Type B pancreatic cell (in vitro differentiated cells): ENCODE measurements at regions not wholly inside any gene's neighbourhood (a gene's known extent, or its start where the extent isn't known, plus 50 kb on each side); places are given as distances from the start of the nearest gene placed in this dataset.

Experiments used
- DNase-seq: peaks from one replicate; pipeline ENCODE4 v3.0.0; 2021; ENCODE audit warnings: mixed read lengths; ENCODE audit not compliant: unreplicated experiment; ENCODE audit errors: extremely low spot score
- H3K27ac Mint-ChIP-seq: 2 replicates; pipeline ENCODE4 v1.8.0; 2021; ENCODE audit warnings: mild to moderate bottlenecking, mixed read lengths
- H3K27me3 Mint-ChIP-seq: 2 replicates; pipeline ENCODE4 v1.8.0; 2021; ENCODE audit warnings: mixed read lengths
- H3K36me3 Mint-ChIP-seq: 2 replicates; pipeline ENCODE4 v1.8.0; 2021; ENCODE audit warnings: mixed read lengths
- H3K4me1 Mint-ChIP-seq: one replicate; pipeline ENCODE4 v1.8.0; 2021; ENCODE audit warnings: mixed read lengths; ENCODE audit not compliant: unreplicated experiment
- H3K4me3 Mint-ChIP-seq: 2 replicates; pipeline ENCODE4 v1.8.0; 2021; ENCODE audit warnings: mild to moderate bottlenecking, mixed read lengths
- H3K9me3 Mint-ChIP-seq: 2 replicates; pipeline ENCODE4 v1.8.0; 2021; ENCODE audit warnings: mixed read lengths
- TF ChIP-seq, protein P1 (sequence below): fragments of 200-600 bp; sonication (generic); conservative IDR thresholded peaks from 2 replicates; pipeline ENCODE4 v1.5.0; 2021; ENCODE audit warnings: antibody characterized with exemption, mild to moderate bottlenecking

DNA sequence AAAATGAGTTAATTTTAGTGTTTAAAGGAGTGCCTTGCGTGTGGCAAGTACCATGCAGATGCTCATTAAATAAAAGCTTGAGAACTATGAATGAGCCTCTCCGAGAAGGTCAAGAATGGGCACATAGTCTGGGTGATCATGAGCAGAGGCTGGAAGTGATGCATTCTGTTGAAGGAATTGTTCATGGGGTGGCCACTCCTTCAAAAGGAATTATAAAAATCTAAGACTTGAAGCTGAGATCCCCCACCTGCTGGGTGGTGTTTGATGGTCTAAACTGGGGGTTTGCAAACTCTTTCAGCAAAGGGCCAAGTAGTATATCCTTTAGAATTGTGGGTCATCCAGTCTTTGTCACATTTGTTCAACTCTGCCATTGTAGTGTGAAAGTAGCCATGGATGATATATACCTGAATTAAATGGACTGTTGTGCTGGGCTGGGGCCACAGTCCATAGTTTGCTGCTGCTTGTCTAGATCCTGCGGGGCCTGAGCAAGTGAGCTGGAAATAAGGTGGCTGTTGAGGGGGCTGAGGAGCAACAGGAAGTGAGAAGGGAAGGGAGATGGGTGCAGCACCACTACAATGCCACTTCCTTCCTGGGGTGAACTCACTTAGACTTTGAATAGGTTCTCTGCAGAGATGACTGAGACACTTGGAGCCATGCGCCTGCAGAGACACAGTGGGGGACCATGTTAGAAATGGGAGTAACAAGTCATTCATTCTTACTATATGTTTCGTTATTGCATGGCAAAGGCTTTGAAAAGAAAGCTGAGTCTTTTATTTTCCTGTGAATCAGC is 179.0 kb downstream of the SNX19 start:
- Mint-ChIP-seq H3K4me3 (no peak overlapping the region), H3K27ac (no peak overlapping the region), H3K36me3 (no peaks in the 10 kb centered on the region), H3K4me1 (peaks cover 17% of the 10 kb centered on the region), H3K27me3 (no peaks in the 10 kb centered on the region), H3K9me3 (peaks cover 9% of the 10 kb centered on the region)
- TF ChIP-seq, protein P1, sequence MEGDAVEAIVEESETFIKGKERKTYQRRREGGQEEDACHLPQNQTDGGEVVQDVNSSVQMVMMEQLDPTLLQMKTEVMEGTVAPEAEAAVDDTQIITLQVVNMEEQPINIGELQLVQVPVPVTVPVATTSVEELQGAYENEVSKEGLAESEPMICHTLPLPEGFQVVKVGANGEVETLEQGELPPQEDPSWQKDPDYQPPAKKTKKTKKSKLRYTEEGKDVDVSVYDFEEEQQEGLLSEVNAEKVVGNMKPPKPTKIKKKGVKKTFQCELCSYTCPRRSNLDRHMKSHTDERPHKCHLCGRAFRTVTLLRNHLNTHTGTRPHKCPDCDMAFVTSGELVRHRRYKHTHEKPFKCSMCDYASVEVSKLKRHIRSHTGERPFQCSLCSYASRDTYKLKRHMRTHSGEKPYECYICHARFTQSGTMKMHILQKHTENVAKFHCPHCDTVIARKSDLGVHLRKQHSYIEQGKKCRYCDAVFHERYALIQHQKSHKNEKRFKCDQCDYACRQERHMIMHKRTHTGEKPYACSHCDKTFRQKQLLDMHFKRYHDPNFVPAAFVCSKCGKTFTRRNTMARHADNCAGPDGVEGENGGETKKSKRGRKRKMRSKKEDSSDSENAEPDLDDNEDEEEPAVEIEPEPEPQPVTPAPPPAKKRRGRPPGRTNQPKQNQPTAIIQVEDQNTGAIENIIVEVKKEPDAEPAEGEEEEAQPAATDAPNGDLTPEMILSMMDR: no peak
- DNase-seq: no peak

DNA sequence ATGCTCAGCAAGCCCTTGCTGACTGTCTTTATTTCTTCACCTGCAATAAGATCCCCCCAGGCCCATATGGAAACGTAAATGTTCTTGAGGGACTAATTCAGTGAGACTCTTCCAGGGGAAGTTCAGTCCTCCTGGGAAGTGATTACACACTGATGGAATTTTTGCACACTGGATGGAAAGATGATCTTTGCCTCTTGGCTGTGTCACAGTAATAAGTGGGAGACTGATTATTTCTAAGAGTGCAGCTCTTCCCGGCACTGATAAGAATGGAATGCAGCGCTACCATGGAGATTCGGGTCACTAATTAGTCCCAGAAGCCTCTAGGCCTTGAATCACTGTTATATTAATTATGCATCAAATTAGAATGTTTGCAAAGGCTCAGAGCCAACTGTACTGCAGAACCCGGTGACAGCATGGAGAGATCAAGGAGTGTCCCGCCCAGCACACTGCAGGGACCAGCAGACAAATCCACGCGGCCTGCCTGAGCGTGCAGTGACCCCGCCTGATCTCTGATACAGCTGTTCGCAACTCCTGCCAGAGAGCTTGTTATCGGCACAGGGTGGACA is 178.3 kb downstream of the SNX19 start:
- TF ChIP-seq, protein P1: no peak
- Mint-ChIP-seq H3K36me3 (no peaks in the 10 kb centered on the region), H3K4me3 (peak overlapping the region; percentile 45), H3K9me3 (peaks cover 9% of the 10 kb centered on the region), H3K4me1 (peaks cover 17% of the 10 kb centered on the region), H3K27ac (peak overlapping the region; percentile 35), H3K27me3 (no peaks in the 10 kb centered on the region)
- no peak for DNase-seq

- TF ChIP-seq, protein P1: no peak
- Mint-ChIP-seq H3K27me3 (no peaks in the 10 kb centered on the region), H3K4me1 (peaks cover 17% of the 10 kb centered on the region), H3K9me3 (peaks cover 9% of the 10 kb centered on the region), H3K4me3 (no peak overlapping the region), H3K36me3 (no peaks in the 10 kb centered on the region), H3K27ac (no peak overlapping the region)
- DNase-seq: no peak
These were observed 177.7 kb downstream of the SNX19 start for GRCh38 chr11:130738611-130739010.

DNA sequence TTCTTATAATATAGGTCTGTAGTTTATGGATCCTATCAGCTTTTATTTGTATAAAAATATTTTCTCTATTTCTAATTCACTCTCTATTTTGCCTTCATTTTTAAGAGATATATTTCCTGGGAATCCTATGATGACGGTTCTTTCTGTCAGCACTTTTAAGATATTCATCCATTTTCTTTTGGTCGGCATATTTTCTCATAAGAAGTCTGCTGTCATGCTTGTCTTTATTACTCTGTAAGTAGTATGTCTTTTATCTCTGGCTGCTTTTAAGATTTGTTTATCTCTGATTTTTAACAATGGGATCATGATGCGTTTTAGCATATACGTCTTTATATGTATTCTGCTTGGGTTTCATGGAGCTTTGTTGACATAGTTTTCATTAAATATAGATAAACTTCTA is 175.5 kb downstream of the SNX19 start:
- Mint-ChIP-seq H3K4me3 (no peak overlapping the region), H3K36me3 (no peaks in the 10 kb centered on the region), H3K27ac (no peak overlapping the region), H3K4me1 (peaks cover 17% of the 10 kb centered on the region), H3K27me3 (no peaks in the 10 kb centered on the region), H3K9me3 (peaks cover 9% of the 10 kb centered on the region)
- DNase-seq: no peak
- TF ChIP-seq, protein P1: no peak

GRCh38 chr11:130744794-130745193 is 171.5 kb downstream of the SNX19 start:
- Mint-ChIP-seq H3K9me3 (peaks cover 9% of the 10 kb centered on the region), H3K4me1 (no peaks in the 10 kb centered on the region), H3K4me3 (no peak overlapping the region), H3K27ac (no peak overlapping the region), H3K36me3 (no peaks in the 10 kb centered on the region), H3K27me3 (no peaks in the 10 kb centered on the region)
- DNase-seq: no peak
- TF ChIP-seq, protein P1: no peak
